Hepatocyte (in vitro differentiated cells): ENCODE measurements at regions not wholly inside any gene's neighbourhood (a gene's known extent, or its start where the extent isn't known, plus 50 kb on each side); places are given as distances from the start of the nearest gene placed in this dataset.

ENCODE experiments used
- DNase-seq: peaks from one replicate; pipeline ENCODE4 v3.0.0-alpha.2; 2016; ENCODE audit warnings: low spot score
- H2AFZ ChIP-seq: fragments of 200-600 bp; sonication (generic); 2 replicates; pipeline ENCODE4 v1.6.0; 2016; ENCODE audit warnings: antibody characterized with exemption, mild to moderate bottlenecking
- H3K27ac ChIP-seq: fragments of 200-600 bp; sonication (generic); 2 replicates; pipeline ENCODE4 v1.5.1; 2016; ENCODE audit warnings: mild to moderate bottlenecking
- H3K27me3 ChIP-seq: fragments of 200-600 bp; sonication (generic); 2 replicates; pipeline ENCODE4 v1.6.1; 2016
- H3K36me3 ChIP-seq: fragments of 200-600 bp; sonication (generic); replicated peaks from 2 replicates; pipeline ENCODE4 v1.5.1; 2016; ENCODE audit warnings: low read depth; ENCODE audit not compliant: insufficient read depth
- H3K4me1 ChIP-seq: fragments of 200-600 bp; sonication (generic); 2 replicates; pipeline ENCODE4 v1.5.1; 2016; ENCODE audit warnings: mild to moderate bottlenecking, moderate library complexity; ENCODE audit not compliant: insufficient read depth
- H3K4me2 ChIP-seq: fragments of 200-600 bp; sonication (generic); 2 replicates; pipeline ENCODE4 v1.6.0; 2016
- H3K4me3 ChIP-seq: fragments of 200-600 bp; sonication (generic); 2 replicates; pipeline ENCODE4 v1.5.1; 2016; ENCODE audit warnings: mild to moderate bottlenecking
- H3K79me2 ChIP-seq: fragments of 200-600 bp; sonication (generic); 2 replicates; pipeline ENCODE4 v1.6.0; 2017; ENCODE audit warnings: mild to moderate bottlenecking
- H3K9me2 ChIP-seq: fragments of 200-600 bp; sonication (generic); replicated peaks from 2 replicates; pipeline ENCODE4 v1.6.0; 2017; ENCODE audit warnings: mild to moderate bottlenecking; ENCODE audit not compliant: insufficient read depth
- H3K9me3 ChIP-seq: fragments of 200-600 bp; sonication (generic); 2 replicates; pipeline ENCODE4 v1.5.1; 2016; ENCODE audit warnings: low read depth, mild to moderate bottlenecking
- H4K20me1 ChIP-seq: fragments of 200-600 bp; sonication (generic); 2 replicates; pipeline ENCODE4 v1.6.0; 2016; ENCODE audit warnings: mild to moderate bottlenecking; ENCODE audit not compliant: insufficient read depth, poor library complexity, severe bottlenecking
- EZH2 ChIP-seq: fragments of 200-600 bp; sonication (generic); IDR thresholded peaks from 2 replicates; pipeline ENCODE4 v1.6.1; 2016; ENCODE audit warnings: antibody characterized with exemption, mild to moderate bottlenecking, borderline replicate concordance
- EZH2phosphoT487 ChIP-seq: fragments of 200-600 bp; sonication (generic); IDR thresholded peaks from one replicate; pipeline ENCODE4 v1.6.1; 2018; ENCODE audit warnings: antibody characterized with exemption, mild to moderate bottlenecking, low read depth, moderate library complexity; ENCODE audit not compliant: unreplicated experiment, severe bottlenecking
- WGBS: methylation state at CpG from one replicate; pipeline ENCODE4 v1.1.6; 2016; ENCODE audit warnings: low lambda C conversion rate; ENCODE audit errors: missing lambda C conversion rate; 5-methylcytosine and 5-hydroxymethylcytosine counted together
- TF ChIP-seq, protein P1 (sequence below): fragments of 200-600 bp; sonication (generic); IDR thresholded peaks from 2 replicates; pipeline ENCODE4 v1.5.1; 2016; ENCODE audit warnings: antibody characterized with exemption, mild to moderate bottlenecking; ENCODE audit not compliant: poor library complexity

DNA sequence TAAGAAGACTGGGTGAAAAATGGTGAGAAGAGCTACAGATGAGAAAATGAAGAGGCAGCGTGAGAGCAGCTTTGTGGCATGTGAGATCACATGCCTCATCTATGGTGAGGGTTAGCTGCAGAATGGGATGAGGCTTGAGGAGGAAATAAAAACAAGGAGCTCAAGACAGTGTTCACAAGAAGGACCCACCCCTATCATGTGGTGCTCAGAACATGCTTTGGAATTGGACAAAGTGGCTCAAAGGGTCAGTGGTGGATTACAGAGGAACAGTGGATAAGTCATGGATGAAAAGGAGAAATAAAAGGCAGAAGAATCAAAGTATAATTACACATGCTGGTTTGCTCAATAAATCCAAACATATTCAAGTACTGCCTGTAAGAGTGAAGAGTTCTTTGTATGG, 126.9 kb upstream of the UST start:
- no peaks in the 10 kb centered on the region for H3K36me3 ChIP-seq
- 100% methylated on average over 1 of the region's 1 CpG for WGBS
- H3K9me2 ChIP-seq: no peaks in the 10 kb centered on the region
- H4K20me1 ChIP-seq: no peaks in the 10 kb centered on the region
- no peak overlapping the region for H3K27ac ChIP-seq
- H3K4me2 ChIP-seq: no peak overlapping the region
- H3K79me2 ChIP-seq: no peaks in the 10 kb centered on the region
- H3K9me3 ChIP-seq: no peaks in the 10 kb centered on the region
- no peaks in the 10 kb centered on the region for H3K27me3 ChIP-seq
- no peaks in the 10 kb centered on the region for H3K4me1 ChIP-seq
- TF ChIP-seq EZH2phosphoT487 (no peak), EZH2 (no peak)
- TF ChIP-seq, protein P1, sequence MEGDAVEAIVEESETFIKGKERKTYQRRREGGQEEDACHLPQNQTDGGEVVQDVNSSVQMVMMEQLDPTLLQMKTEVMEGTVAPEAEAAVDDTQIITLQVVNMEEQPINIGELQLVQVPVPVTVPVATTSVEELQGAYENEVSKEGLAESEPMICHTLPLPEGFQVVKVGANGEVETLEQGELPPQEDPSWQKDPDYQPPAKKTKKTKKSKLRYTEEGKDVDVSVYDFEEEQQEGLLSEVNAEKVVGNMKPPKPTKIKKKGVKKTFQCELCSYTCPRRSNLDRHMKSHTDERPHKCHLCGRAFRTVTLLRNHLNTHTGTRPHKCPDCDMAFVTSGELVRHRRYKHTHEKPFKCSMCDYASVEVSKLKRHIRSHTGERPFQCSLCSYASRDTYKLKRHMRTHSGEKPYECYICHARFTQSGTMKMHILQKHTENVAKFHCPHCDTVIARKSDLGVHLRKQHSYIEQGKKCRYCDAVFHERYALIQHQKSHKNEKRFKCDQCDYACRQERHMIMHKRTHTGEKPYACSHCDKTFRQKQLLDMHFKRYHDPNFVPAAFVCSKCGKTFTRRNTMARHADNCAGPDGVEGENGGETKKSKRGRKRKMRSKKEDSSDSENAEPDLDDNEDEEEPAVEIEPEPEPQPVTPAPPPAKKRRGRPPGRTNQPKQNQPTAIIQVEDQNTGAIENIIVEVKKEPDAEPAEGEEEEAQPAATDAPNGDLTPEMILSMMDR: no peak
- DNase-seq: no peak
- no peak overlapping the region for H3K4me3 ChIP-seq
- H2AFZ ChIP-seq: no peak overlapping the region

- Histone ChIP-seq H3K4me3 (no peak overlapping the region), H3K9me2 (no peaks in the 10 kb centered on the region), H2AFZ (no peak overlapping the region), H4K20me1 (no peaks in the 10 kb centered on the region), H3K27ac (no peak overlapping the region), H3K4me1 (no peaks in the 10 kb centered on the region), H3K36me3 (no peaks in the 10 kb centered on the region), H3K27me3 (no peaks in the 10 kb centered on the region), H3K9me3 (no peaks in the 10 kb centered on the region), H3K4me2 (no peak overlapping the region), H3K79me2 (no peaks in the 10 kb centered on the region)
- no peak for DNase-seq
- TF ChIP-seq EZH2phosphoT487 (no peak), EZH2 (no peak)
- TF ChIP-seq, protein P1: no peak
- WGBS: 90% methylated on average over 5 of the region's 5 CpGs
These were observed 126.1 kb upstream of the UST start for GRCh38 chr6:148620579-148621298.

DNA sequence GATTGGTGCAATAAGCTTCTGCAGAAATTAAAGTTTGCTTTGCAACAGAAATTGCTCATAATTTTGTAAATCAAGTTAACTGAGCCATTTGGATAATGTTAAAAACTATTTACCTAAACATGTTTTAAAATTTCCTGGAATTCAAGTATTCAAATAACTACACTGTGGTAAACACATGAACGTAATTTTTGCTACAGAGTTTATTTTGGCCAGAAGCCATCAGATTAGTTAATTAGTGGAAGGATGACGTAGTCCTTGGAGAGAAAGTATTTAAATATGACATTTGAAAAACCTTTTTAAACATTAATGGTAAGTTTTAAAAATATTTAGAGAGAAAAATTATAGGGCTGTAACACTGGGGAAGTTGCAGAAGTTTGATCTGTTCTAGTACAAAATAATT, 121.2 kb upstream of the UST start:
- H3K9me2 ChIP-seq: no peaks in the 10 kb centered on the region
- DNase-seq: no peak
- WGBS: 42% methylated on average over 2 of the region's 2 CpGs

More for the DNA sequence above, 121.2 kb upstream of the UST start:
- Histone ChIP-seq H3K27ac (no peak overlapping the region), H3K4me2 (no peak overlapping the region), H3K79me2 (no peaks in the 10 kb centered on the region), H4K20me1 (no peaks in the 10 kb centered on the region), H2AFZ (no peak overlapping the region), H3K36me3 (no peaks in the 10 kb centered on the region), H3K4me1 (peaks cover 12% of the 10 kb centered on the region), H3K9me3 (no peaks in the 10 kb centered on the region), H3K4me3 (no peak overlapping the region), H3K27me3 (no peaks in the 10 kb centered on the region)
- TF ChIP-seq EZH2phosphoT487 (no peak), EZH2 (no peak)
- TF ChIP-seq, protein P1: no peak
